CD4-positive, CD25-positive, alpha-beta regulatory T cell (primary cell): ENCODE measurements at regions not wholly inside any gene's neighbourhood (a gene's known extent, or its start where the extent isn't known, plus 50 kb on each side); places are given as distances from the start of the nearest gene placed in this dataset.
A peak's percentile ranks its signal among the peaks of the same experiment; 100 is the strongest.
"Not testable (repeated sequence)": the region's sequence is repeated elsewhere in the genome, so short reads cannot be mapped to it uniquely, and the experiment has no call there.

Experiments used
- ATAC-seq, 2 donors: fragments of 150-1000 bp; cut with Tn5 transposase; one replicate each; pipeline ENCODE4 v1.10.0; 2021; ENCODE audit warnings: low read depth in 2 of 2, moderate number of reproducible peaks in 2 of 2, moderate library complexity in 1 of 2
- DNase-seq, 3 donors: peaks; one replicate each; pipeline versions ENCODE4 v3.0.0 to v3.0.0-alpha.2; 2012 to 2022; ENCODE audit warnings: mixed read lengths in 1 of 3
- H3K27ac ChIP-seq: one replicate; pipeline ENCODE4 v1.7.0; 2013; ENCODE audit warnings: mild to moderate bottlenecking, low read length; ENCODE audit not compliant: insufficient read depth, poor library complexity, severe bottlenecking
- H3K27me3 ChIP-seq: one replicate; pipeline ENCODE4 v1.7.0; 2013; ENCODE audit warnings: low read length; ENCODE audit not compliant: control insufficient read depth, insufficient read depth
- H3K36me3 ChIP-seq: one replicate; pipeline ENCODE4 v1.7.0; 2013; ENCODE audit warnings: mild to moderate bottlenecking, low read length, moderate library complexity; ENCODE audit not compliant: control insufficient read depth, insufficient read depth
- H3K4me1 ChIP-seq: 2 replicates; pipeline ENCODE4 v1.7.0; 2013; ENCODE audit warnings: mild to moderate bottlenecking, low read length; ENCODE audit not compliant: insufficient read depth, control insufficient read depth, poor library complexity, severe bottlenecking
- H3K4me3 ChIP-seq: one replicate; pipeline ENCODE4 v1.7.0; 2013; ENCODE audit warnings: low read depth, mild to moderate bottlenecking, low read length, moderate library complexity
- H3K9me3 ChIP-seq, 2 experiments: 1 replicate in 1 of 2; 2 replicates in 1 of 2; pipeline ENCODE4 v1.7.0; 2013; ENCODE audit warnings: low read length in 2 of 2, mild to moderate bottlenecking in 1 of 2, moderate library complexity in 1 of 2; ENCODE audit not compliant: control insufficient read depth in 2 of 2
- H3K27ac Mint-ChIP-seq, 3 donors: one replicate each; pipeline ENCODE4 v1.8.0; 2020 to 2022; ENCODE audit warnings: mild to moderate bottlenecking in 3 of 3, mixed read lengths in 3 of 3, moderate library complexity in 2 of 3
- H3K27me3 Mint-ChIP-seq: one replicate; pipeline ENCODE4 v1.8.0; 2022; ENCODE audit warnings: mild to moderate bottlenecking, mixed read lengths
- H3K36me3 Mint-ChIP-seq: one replicate; pipeline ENCODE4 v1.8.0; 2020; ENCODE audit warnings: mixed read lengths
- H3K4me1 Mint-ChIP-seq, 4 donors: one replicate each; pipeline ENCODE4 v1.8.0; 2020 to 2022; ENCODE audit warnings: mixed read lengths in 4 of 4, mild to moderate bottlenecking in 1 of 4
- H3K4me3 Mint-ChIP-seq, 4 donors: one replicate each; pipeline ENCODE4 v1.8.0; 2020 to 2022; ENCODE audit warnings: mild to moderate bottlenecking in 4 of 4, mixed read lengths in 4 of 4, moderate library complexity in 3 of 4
- H3K9me3 Mint-ChIP-seq, 7 donors: one replicate each; pipeline ENCODE4 v1.8.0; 2020 to 2022; ENCODE audit warnings: mixed read lengths in 7 of 7, mild to moderate bottlenecking in 3 of 7, moderate library complexity in 2 of 7

DNA sequence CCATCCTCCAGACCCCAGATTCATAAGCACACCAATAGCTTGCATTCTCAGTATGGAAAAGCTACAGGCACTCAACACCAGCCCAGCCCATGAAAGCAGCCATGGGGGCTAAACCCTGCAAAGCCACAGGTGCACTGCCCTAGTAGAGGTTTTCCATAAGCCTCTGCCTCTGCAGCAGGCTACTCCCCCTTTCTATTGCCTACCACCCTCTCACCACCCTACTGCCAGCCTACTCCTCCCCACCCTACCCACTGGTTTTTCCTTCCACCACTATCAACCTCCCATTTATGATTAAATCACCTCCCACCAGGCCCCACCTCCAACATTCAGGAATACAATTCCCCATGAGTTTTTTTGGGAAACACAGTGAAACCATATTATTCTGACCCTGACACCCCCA lies 96.4 kb upstream of the TEKT4 start:
- H3K27me3 Mint-ChIP-seq: peaks cover 4% of the 10 kb centered on the region
- Histone ChIP-seq H3K4me3 (no peak overlapping the region), H3K36me3 (no peaks in the 10 kb centered on the region), H3K4me1 (no peaks in the 10 kb centered on the region), H3K9me3 (no peaks in the 10 kb centered on the region), H3K27me3 (no peaks in the 10 kb centered on the region), H3K27ac (no peak overlapping the region)
- H3K4me1 Mint-ChIP-seq: no peaks in the 10 kb centered on the region
- H3K9me3 Mint-ChIP-seq: peaks cover 0 to 5% (median 0%) of the 10 kb centered on the region in 7 donors
- H3K27ac Mint-ChIP-seq: no peak overlapping the region
- no peak overlapping the region for H3K4me3 Mint-ChIP-seq
- H3K36me3 Mint-ChIP-seq: no peaks in the 10 kb centered on the region
- no peak for DNase-seq
- no peak for ATAC-seq

DNA sequence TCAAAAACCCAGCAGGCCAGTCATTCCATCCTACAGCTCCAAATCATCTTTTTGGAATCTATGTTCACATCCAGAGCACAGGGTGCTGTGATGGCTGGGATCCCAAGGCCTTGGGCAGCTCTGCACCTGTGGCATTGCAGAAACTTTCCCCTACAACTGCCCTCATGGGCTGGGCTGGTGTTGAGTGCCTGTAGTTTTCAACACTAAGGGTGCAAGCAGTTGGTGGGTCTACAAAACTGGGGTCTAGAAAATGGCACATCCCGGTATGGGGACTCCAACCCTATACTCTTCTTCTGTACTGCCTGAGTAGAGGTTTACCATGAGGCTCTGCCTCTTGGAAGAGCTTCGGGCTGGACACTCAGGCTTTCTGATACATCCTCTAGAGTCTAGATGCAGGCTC lies 95.2 kb upstream of the TEKT4 start:
- Mint-ChIP-seq H3K4me1 (no peaks in the 10 kb centered on the region), H3K27ac (no peak overlapping the region), H3K4me3 (no peak overlapping the region), H3K9me3 (peaks cover 0 to 5% (median 0%) of the 10 kb centered on the region in 7 donors), H3K27me3 (peaks cover 4% of the 10 kb centered on the region), H3K36me3 (no peaks in the 10 kb centered on the region)
- H3K9me3 ChIP-seq: no peaks in the 10 kb centered on the region
- no peak overlapping the region for H3K4me3 ChIP-seq
- no peak overlapping the region for H3K27ac ChIP-seq
- no peak for ATAC-seq
- DNase-seq: no peak
- H3K4me1 ChIP-seq: no peaks in the 10 kb centered on the region
- no peaks in the 10 kb centered on the region for H3K27me3 ChIP-seq
- no peaks in the 10 kb centered on the region for H3K36me3 ChIP-seq

DNA sequence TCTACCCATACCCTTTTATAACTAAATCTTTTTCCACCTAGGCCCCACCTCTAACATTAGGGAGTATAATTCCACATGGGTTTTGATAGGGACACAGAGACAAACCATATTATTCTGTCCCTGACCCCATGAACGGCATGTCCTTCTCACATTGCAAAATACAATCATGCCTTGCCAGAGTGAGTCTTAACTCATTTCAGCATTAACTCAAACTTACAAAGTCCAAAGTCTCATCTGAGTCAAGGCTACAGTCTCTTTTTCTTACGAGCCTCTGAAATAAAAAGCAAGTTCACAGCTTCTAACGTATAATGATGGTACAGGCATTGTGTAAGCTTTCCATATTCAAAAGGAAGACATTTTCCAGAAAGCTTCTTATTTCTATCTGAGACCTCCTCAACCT lies 86.1 kb upstream of the TEKT4 start:
- not testable (repeated sequence) for H3K4me1 Mint-ChIP-seq

DNA sequence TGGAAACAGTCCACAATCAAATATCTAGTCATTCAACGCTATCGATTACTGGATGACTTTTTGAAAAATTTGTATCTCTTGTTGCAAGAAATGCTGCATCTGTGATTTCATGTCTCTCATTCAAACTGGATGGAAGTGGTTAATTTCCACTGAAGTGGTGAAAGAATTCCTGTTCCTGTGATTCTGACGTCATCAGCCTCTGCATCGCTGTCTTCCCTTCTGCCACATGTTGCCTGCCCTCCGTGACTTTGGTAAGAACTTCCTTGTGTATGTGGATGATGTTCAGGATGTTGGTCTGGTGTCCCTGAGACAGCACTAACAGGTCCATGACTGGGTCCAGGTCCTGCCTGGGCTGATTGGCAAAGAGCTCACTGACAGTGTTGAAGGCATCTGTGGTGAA lies 84.8 kb upstream of the TEKT4 start:
- H3K27ac ChIP-seq, H3K4me3 Mint-ChIP-seq, H3K4me3 ChIP-seq, DNase-seq, H3K36me3 Mint-ChIP-seq, H3K27me3 Mint-ChIP-seq, H3K4me1 ChIP-seq, H3K36me3 ChIP-seq, ATAC-seq, H3K4me1 Mint-ChIP-seq, H3K27ac Mint-ChIP-seq, H3K27me3 ChIP-seq, H3K9me3 Mint-ChIP-seq, H3K9me3 ChIP-seq: not testable (repeated sequence)

More for the DNA sequence above, 86.1 kb upstream of the TEKT4 start:
- H3K27me3 ChIP-seq, H3K4me3 Mint-ChIP-seq, H3K36me3 Mint-ChIP-seq, H3K27ac ChIP-seq, H3K36me3 ChIP-seq, H3K4me3 ChIP-seq, H3K27me3 Mint-ChIP-seq, H3K4me1 ChIP-seq, H3K27ac Mint-ChIP-seq, H3K9me3 Mint-ChIP-seq, ATAC-seq, H3K9me3 ChIP-seq, DNase-seq: not testable (repeated sequence)

DNA sequence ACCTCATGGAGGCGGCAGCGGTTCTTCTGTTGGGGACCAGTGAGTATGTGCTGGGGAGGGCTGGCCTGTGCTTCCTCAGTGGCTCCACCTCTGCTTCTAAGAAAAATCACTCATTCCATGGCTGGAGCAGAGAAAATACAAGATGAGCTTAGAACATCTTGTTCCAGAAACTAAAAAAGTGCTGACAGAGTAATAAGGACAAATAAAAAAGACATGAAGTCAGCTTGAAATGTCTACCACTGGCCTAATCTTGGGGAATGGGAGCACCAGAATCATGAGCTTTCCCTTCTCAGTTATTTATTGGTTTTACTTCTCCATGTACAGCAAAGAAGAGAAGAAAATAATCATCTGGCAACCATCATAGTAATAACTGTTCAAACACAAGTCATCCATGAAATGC lies 81.1 kb upstream of the TEKT4 start:
- not testable (repeated sequence) for DNase-seq, H3K36me3 ChIP-seq, H3K27me3 Mint-ChIP-seq, H3K27ac ChIP-seq, H3K36me3 Mint-ChIP-seq, ATAC-seq, H3K4me1 Mint-ChIP-seq, H3K4me3 Mint-ChIP-seq, H3K27me3 ChIP-seq, H3K27ac Mint-ChIP-seq, H3K9me3 ChIP-seq, H3K4me1 ChIP-seq, H3K9me3 Mint-ChIP-seq, H3K4me3 ChIP-seq

DNA sequence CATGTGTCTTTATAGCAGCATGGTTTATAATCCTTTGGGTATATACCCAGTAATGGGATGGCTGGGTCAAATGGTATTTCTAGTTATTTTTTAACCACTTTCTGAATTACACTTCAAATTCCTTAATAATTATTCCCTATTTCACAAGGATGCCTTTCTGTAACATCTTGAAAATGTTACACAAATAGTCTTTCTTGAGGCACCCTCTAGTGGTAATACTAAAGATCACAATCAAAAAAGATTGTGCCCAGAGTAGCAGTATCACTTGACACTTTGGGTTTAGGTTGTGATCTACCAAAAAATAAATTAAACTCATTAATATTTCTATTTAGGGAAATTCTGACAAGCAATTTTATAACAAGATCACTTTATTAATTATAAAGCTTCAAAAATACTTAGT lies 74.0 kb upstream of the TEKT4 start:
- not testable (repeated sequence) for H3K4me1 ChIP-seq, H3K27ac ChIP-seq, H3K4me3 ChIP-seq, H3K36me3 Mint-ChIP-seq, H3K27me3 ChIP-seq, H3K4me1 Mint-ChIP-seq, H3K9me3 Mint-ChIP-seq, H3K9me3 ChIP-seq, H3K4me3 Mint-ChIP-seq, H3K36me3 ChIP-seq, ATAC-seq, H3K27me3 Mint-ChIP-seq, H3K27ac Mint-ChIP-seq
- peak in 1 of 3 donors; percentile 1 for DNase-seq
